ENCODE measurements at regions not wholly inside any gene's neighbourhood (a gene's known extent, or its start where the extent isn't known, plus 50 kb on each side); places are given as distances from the start of the nearest gene placed in this dataset.

DNA sequence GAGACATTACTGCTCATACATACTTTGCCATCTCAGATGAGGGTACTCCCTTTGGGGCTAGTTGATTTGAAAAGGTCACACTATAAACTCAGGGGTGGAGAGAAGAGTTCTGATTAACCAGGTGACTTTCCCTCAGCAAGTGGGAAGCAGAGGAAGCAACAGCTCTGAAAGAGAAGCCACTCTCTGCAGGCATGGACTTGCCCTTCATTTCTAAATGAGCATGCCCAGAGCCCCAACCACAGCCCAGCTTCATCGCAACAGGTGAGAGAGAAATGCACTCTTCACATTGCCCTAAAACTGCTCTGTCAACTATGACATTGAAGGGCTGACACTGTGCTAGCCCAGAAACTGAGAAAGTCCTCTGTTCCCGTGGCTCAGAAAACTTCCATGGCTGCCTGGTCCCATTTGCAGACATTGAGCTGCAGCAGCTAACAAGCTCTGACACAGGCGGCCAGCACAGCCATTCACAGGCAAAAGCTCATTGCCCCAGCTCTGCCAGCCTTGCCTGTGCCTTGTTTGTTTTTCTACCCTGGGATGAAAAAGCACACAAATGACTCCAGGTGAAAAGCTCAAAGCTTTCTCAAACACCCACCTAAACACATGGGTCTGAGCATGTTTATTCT, 419.8 kb upstream of the DYNLRB2 start:
- TF ChIP-seq POLR2A (IDR thresholded peaks at IDR 0.05) (no peak), POLR2AphosphoS5 (IDR thresholded peaks at IDR 0.05) (no peak), EP300 (IDR thresholded peaks at IDR 0.05) (no peak)
- TF ChIP-seq, protein P1, sequence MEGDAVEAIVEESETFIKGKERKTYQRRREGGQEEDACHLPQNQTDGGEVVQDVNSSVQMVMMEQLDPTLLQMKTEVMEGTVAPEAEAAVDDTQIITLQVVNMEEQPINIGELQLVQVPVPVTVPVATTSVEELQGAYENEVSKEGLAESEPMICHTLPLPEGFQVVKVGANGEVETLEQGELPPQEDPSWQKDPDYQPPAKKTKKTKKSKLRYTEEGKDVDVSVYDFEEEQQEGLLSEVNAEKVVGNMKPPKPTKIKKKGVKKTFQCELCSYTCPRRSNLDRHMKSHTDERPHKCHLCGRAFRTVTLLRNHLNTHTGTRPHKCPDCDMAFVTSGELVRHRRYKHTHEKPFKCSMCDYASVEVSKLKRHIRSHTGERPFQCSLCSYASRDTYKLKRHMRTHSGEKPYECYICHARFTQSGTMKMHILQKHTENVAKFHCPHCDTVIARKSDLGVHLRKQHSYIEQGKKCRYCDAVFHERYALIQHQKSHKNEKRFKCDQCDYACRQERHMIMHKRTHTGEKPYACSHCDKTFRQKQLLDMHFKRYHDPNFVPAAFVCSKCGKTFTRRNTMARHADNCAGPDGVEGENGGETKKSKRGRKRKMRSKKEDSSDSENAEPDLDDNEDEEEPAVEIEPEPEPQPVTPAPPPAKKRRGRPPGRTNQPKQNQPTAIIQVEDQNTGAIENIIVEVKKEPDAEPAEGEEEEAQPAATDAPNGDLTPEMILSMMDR (IDR thresholded peaks at IDR 0.05), result no peak
